H1 (cell line): ENCODE measurements at regions not wholly inside any gene's neighbourhood (a gene's known extent, or its start where the extent isn't known, plus 50 kb on each side); places are given as distances from the start of the nearest gene placed in this dataset.

ENCODE experiments used
- CTCF ChIA-PET: fragments of 300-600 bp; sonication (Branson Sonifier 250); formaldehyde crosslinking; loops from one replicate; lab custom pipeline; 2021; ENCODE audit not compliant: partially characterized antibody; lab: Charles Lee
- POLR2A ChIA-PET: fragments of 300-600 bp; sonication (Branson Sonifier 250); formaldehyde crosslinking; loops from one replicate; lab custom pipeline; 2021; ENCODE audit warnings: inconsistent platforms; ENCODE audit not compliant: partially characterized antibody; lab: Charles Lee
- DNase-seq, 2 experiments: peaks; one replicate each; pipeline versions ENCODE4 v3.0.0 to v3.0.0-alpha.2; 2010 to 2022; ENCODE audit warnings: low spot score in 2 of 2, low read depth in 1 of 2, mixed read lengths in 1 of 2
- FAIRE-seq: peaks from 2 replicates; lab custom pipeline; 2011; peaks lifted over from hg19 to GRCh38; lab: Jason Lieb, UNC
- H2AFZ ChIP-seq: 2 replicates; pipeline ENCODE4 v1.8.1; 2012; ENCODE audit warnings: low read length, inconsistent platforms
- H2AK5ac ChIP-seq: 2 replicates; pipeline ENCODE4 v1.6.1; 2013; ENCODE audit warnings: low read depth, low read length
- H2BK120ac ChIP-seq: replicated peaks from 2 replicates; pipeline ENCODE3; 2013; ENCODE audit warnings: low read depth, low read length, inconsistent platforms
- H2BK12ac ChIP-seq: 2 replicates; pipeline ENCODE4 v1.6.1; 2013; ENCODE audit warnings: low read depth, low read length
- H2BK15ac ChIP-seq: 2 replicates; pipeline ENCODE4 v1.6.1; 2013; ENCODE audit warnings: low read length
- H2BK20ac ChIP-seq: 2 replicates; pipeline ENCODE4 v1.6.1; 2013; ENCODE audit warnings: low read length
- H2BK5ac ChIP-seq: 2 replicates; pipeline ENCODE4 v1.6.1; 2013; ENCODE audit warnings: low read depth, low read length
- H3K14ac ChIP-seq: 2 replicates; pipeline ENCODE4 v1.6.1; 2013; ENCODE audit warnings: inconsistent platforms; ENCODE audit not compliant: insufficient read length
- H3K18ac ChIP-seq: 2 replicates; pipeline ENCODE4 v1.6.1; 2013; ENCODE audit warnings: low read length; ENCODE audit errors: extremely low read depth
- H3K23ac ChIP-seq: 2 replicates; pipeline ENCODE4 v1.6.1; 2013; ENCODE audit warnings: inconsistent platforms; ENCODE audit not compliant: insufficient read length
- H3K23me2 ChIP-seq: 2 replicates; pipeline ENCODE4 v1.6.1; 2013; ENCODE audit warnings: low read depth, low read length
- H3K27ac ChIP-seq: 2 replicates; pipeline ENCODE4 v1.6.1; 2011; ENCODE audit warnings: low read depth, low read length, inconsistent platforms
- H3K27me3 ChIP-seq, 4 experiments: replicated peaks in 1 of 4; 1 replicate in 1 of 4; 2 replicates in 3 of 4; pipeline versions ENCODE4 v1.6.1 to v1.8.1; 2011 to 2013; ENCODE audit warnings: low read length in 3 of 4, mild to moderate bottlenecking in 3 of 4, inconsistent platforms in 2 of 4, mixed read lengths in 2 of 4, moderate library complexity in 1 of 4; ENCODE audit not compliant: control insufficient read depth in 3 of 4, insufficient read depth in 3 of 4; ENCODE audit errors: extremely low read depth in 1 of 4
- H3K36me3 ChIP-seq, 4 experiments: 2 replicates each; pipeline versions ENCODE4 v1.6.1 to v1.8.1; 2011 to 2013; ENCODE audit warnings: mild to moderate bottlenecking in 4 of 4, low read length in 3 of 4, moderate library complexity in 2 of 4, control low read depth in 1 of 4, inconsistent platforms in 1 of 4; ENCODE audit not compliant: insufficient read depth in 4 of 4, control insufficient read depth in 2 of 4
- H3K4ac ChIP-seq: replicated peaks from 2 replicates; pipeline ENCODE3; 2013; ENCODE audit warnings: low read length, low read depth, mixed read lengths, inconsistent platforms; ENCODE audit not compliant: insufficient read length
- H3K4me1 ChIP-seq, 4 experiments: replicated peaks in 1 of 4; 1 replicate in 1 of 4; 2 replicates in 3 of 4; pipeline versions ENCODE4 v1.6.1 to v1.8.1; 2011 to 2013; ENCODE audit warnings: low read length in 3 of 4, inconsistent platforms in 2 of 4, mixed read lengths in 1 of 4; ENCODE audit not compliant: insufficient read depth in 4 of 4, control insufficient read depth in 3 of 4
- H3K4me2 ChIP-seq, 2 experiments: 2 replicates each; pipeline versions ENCODE4 v1.6.1 to v1.8.1; 2011 to 2013; ENCODE audit warnings: low read depth in 2 of 2, low read length in 2 of 2, control low read depth in 1 of 2, inconsistent platforms in 1 of 2, mild to moderate bottlenecking in 1 of 2; ENCODE audit not compliant: insufficient read depth in 1 of 2
- H3K4me3 ChIP-seq, 4 experiments: fragments of 200-600, 300-600 bp in 1 of 4; sonication (generic), shearing (Covaris generic), sonication (Bioruptor Twin) in 1 of 4; 2 replicates each; pipeline versions ENCODE4 v1.5.1 to v1.8.1; 2011 to 2016; ENCODE audit warnings: low read length in 4 of 4, low read depth in 3 of 4, control low read depth in 2 of 4, inconsistent platforms in 2 of 4, mild to moderate bottlenecking in 2 of 4, mixed read lengths in 1 of 4, moderate library complexity in 1 of 4; ENCODE audit not compliant: insufficient read depth in 2 of 4; ENCODE audit errors: extremely low read depth in 1 of 4
- H3K56ac ChIP-seq: replicated peaks from 2 replicates; pipeline ENCODE3; 2013; ENCODE audit warnings: low read depth, mild to moderate bottlenecking, mixed read lengths, low read length, inconsistent platforms; ENCODE audit not compliant: insufficient read length
- H3K79me1 ChIP-seq: 2 replicates; pipeline ENCODE4 v1.6.1; 2013; ENCODE audit warnings: low read depth, low read length, control low read depth
- H3K79me2 ChIP-seq, 2 experiments: 2 replicates each; pipeline versions ENCODE4 v1.6.1 to v1.8.1; 2012 to 2013; ENCODE audit warnings: low read length in 2 of 2, mild to moderate bottlenecking in 2 of 2, inconsistent platforms in 1 of 2; ENCODE audit not compliant: insufficient read depth in 2 of 2, control insufficient read depth in 1 of 2
- H3K9ac ChIP-seq, 4 experiments: replicated peaks in 1 of 4; 1 replicate in 1 of 4; 2 replicates in 3 of 4; pipeline versions ENCODE4 v1.6.1 to v1.8.1; 2011 to 2013; ENCODE audit warnings: low read depth in 3 of 4, low read length in 3 of 4, control low read depth in 2 of 4, mild to moderate bottlenecking in 2 of 4, moderate library complexity in 2 of 4, inconsistent platforms in 1 of 4; ENCODE audit errors: extremely low read depth in 1 of 4
- H3K9me3 ChIP-seq, 2 experiments: 2 replicates each; pipeline versions ENCODE4 v1.6.1 to v1.8.1; 2012 to 2013; ENCODE audit warnings: mild to moderate bottlenecking in 2 of 2, moderate library complexity in 2 of 2, control low read depth in 1 of 2, inconsistent platforms in 1 of 2, low read depth in 1 of 2, low read length in 1 of 2, mixed read lengths in 1 of 2; ENCODE audit not compliant: insufficient read depth in 2 of 2
- H4K20me1 ChIP-seq, 2 experiments: replicated peaks in 1 of 2; 2 replicates each; pipeline versions ENCODE3 to v1.8.1; 2011 to 2013; ENCODE audit warnings: inconsistent platforms in 2 of 2, low read length in 2 of 2, mild to moderate bottlenecking in 1 of 2; ENCODE audit not compliant: insufficient read depth in 2 of 2, control insufficient read depth in 1 of 2
- H4K5ac ChIP-seq: 2 replicates; pipeline ENCODE4 v1.6.1; 2013; ENCODE audit warnings: low read length, low read depth, mixed read lengths, inconsistent platforms; ENCODE audit not compliant: insufficient read length
- H4K8ac ChIP-seq: 2 replicates; pipeline ENCODE4 v1.8.0; 2013; ENCODE audit warnings: mild to moderate bottlenecking, moderate library complexity, low read length, inconsistent platforms; ENCODE audit not compliant: insufficient read depth; ENCODE audit errors: extremely low read depth
- H4K91ac ChIP-seq: replicated peaks from 2 replicates; pipeline ENCODE3; 2013; ENCODE audit warnings: low read length, mixed read lengths, inconsistent platforms; ENCODE audit not compliant: insufficient read length
- BACH1 ChIP-seq: IDR thresholded peaks from 2 replicates; pipeline ENCODE4 v1.6.1; 2012; ENCODE audit warnings: low read length, improper control_type of control experiment
- BCL11A ChIP-seq, 2 experiments: IDR thresholded peaks; one replicate each; pipeline ENCODE4 v1.6.1; 2011; ENCODE audit warnings: low read depth in 2 of 2, low read length in 2 of 2, mild to moderate bottlenecking in 2 of 2
- CEBPB ChIP-seq: IDR thresholded peaks from 2 replicates; pipeline ENCODE4 v1.6.1; 2012; ENCODE audit warnings: low read depth, low read length
- CTBP2 ChIP-seq: IDR thresholded peaks from 2 replicates; pipeline ENCODE4 v1.7.0; 2011; ENCODE audit warnings: borderline replicate concordance, mild to moderate bottlenecking, moderate library complexity, mixed read lengths, low read length; ENCODE audit not compliant: insufficient read depth, insufficient read length
- E2F6 ChIP-seq: IDR thresholded peaks from 2 replicates; pipeline ENCODE4 v1.6.1; 2012; ENCODE audit warnings: inconsistent platforms
- EGR1 ChIP-seq: IDR thresholded peaks from 2 replicates; pipeline ENCODE4 v1.6.1; 2011; ENCODE audit warnings: low read depth, low read length, borderline replicate concordance
- EZH2 ChIP-seq: fragments of 200-600 bp; sonication (generic); IDR thresholded peaks from 2 replicates; pipeline ENCODE4 v1.7.1; 2012; ENCODE audit warnings: low read depth, mild to moderate bottlenecking, moderate library complexity, low read length, inconsistent platforms; ENCODE audit not compliant: severe bottlenecking
- FOSL1 ChIP-seq: IDR thresholded peaks from 2 replicates; pipeline ENCODE4 v1.6.1; 2011; ENCODE audit warnings: mild to moderate bottlenecking, low read depth, low read length, moderate library complexity; ENCODE audit not compliant: insufficient read depth
- GTF2F1 ChIP-seq: IDR thresholded peaks from 2 replicates; pipeline ENCODE4 v1.6.1; 2012; ENCODE audit warnings: low read depth, low read length, improper control_type of control experiment, borderline replicate concordance
- HDAC2 ChIP-seq, 2 experiments: fragments of 300-600 bp in 1 of 2; sonication (generic) in 1 of 2; IDR thresholded peaks; 2 replicates each; pipeline ENCODE4 v1.6.1; 2011 to 2012; ENCODE audit warnings: low read depth in 2 of 2, low read length in 2 of 2, mild to moderate bottlenecking in 2 of 2, moderate library complexity in 2 of 2, borderline replicate concordance in 1 of 2, inconsistent platforms in 1 of 2
- PHF8 ChIP-seq: fragments of 200-600 bp; sonication (generic); conservative IDR thresholded peaks from 2 replicates; pipeline ENCODE4 v1.7.1; 2012; ENCODE audit warnings: low read depth, mild to moderate bottlenecking, inconsistent platforms, low read length, moderate library complexity
- SIX5 ChIP-seq: IDR thresholded peaks from 2 replicates; pipeline ENCODE4 v1.6.1; 2011; ENCODE audit warnings: mild to moderate bottlenecking, low read depth, low read length
- SP1 ChIP-seq: IDR thresholded peaks from 2 replicates; pipeline ENCODE4 v1.6.1; 2011; ENCODE audit warnings: low read depth, low read length
- SP2 ChIP-seq: IDR thresholded peaks from 2 replicates; pipeline ENCODE4 v1.6.1; 2012; ENCODE audit warnings: mild to moderate bottlenecking, low read length, inconsistent platforms
- ZNF274 ChIP-seq: IDR thresholded peaks from 2 replicates; pipeline ENCODE4 v1.7.0; 2012; ENCODE audit warnings: low read length, borderline replicate concordance; ENCODE audit errors: extremely low read depth
- WGBS, 2 experiments: shearing (Covaris generic) in 1 of 2; methylation state at CpG; one replicate each; pipeline versions ENCODE4 v1.1.6 to v1.1.7; 2013 to 2015; ENCODE audit warnings: low lambda C conversion rate in 2 of 2, mixed read lengths in 2 of 2, inconsistent platforms in 1 of 2, low coverage in 1 of 2, missing lambda C conversion rate in 1 of 2; ENCODE audit not compliant: insufficient replicate concordance in 2 of 2, insufficient coverage in 1 of 2, insufficient read length in 1 of 2; ENCODE audit errors: extremely low coverage in 1 of 2, missing lambda C conversion rate in 1 of 2; 5-methylcytosine and 5-hydroxymethylcytosine counted together

- WGBS, 2 experiments: 88% methylated on average over 2 of the region's 3 CpGs; no CpG with 5 or more reads in 1 of the 2 experiments
Measured at GRCh38 chrX:46169808-46170207, 375.4 kb downstream of the ZNF674 start.

More at GRCh38 chrX:46169808-46170207, 375.4 kb downstream of the ZNF674 start:
- Histone ChIP-seq H2BK120ac (no peak overlapping the region), H3K23me2 (no peaks in the 10 kb centered on the region), H2BK20ac (no peak overlapping the region), H3K4me1 (no peaks in the 10 kb centered on the region), H4K20me1 (no peaks in the 10 kb centered on the region), H2BK15ac (no peak overlapping the region), H3K18ac (no peak overlapping the region), H3K27me3 (no peaks in the 10 kb centered on the region), H3K27ac (no peak overlapping the region), H2BK12ac (no peak overlapping the region), H2AFZ (no peak overlapping the region), H3K36me3 (no peaks in the 10 kb centered on the region), H4K91ac (no peak overlapping the region), H3K56ac (no peak overlapping the region), H3K23ac (no peak overlapping the region), H4K5ac (no peak overlapping the region), H2BK5ac (no peak overlapping the region), H3K9ac (no peak overlapping the region), H3K79me2 (no peaks in the 10 kb centered on the region), H3K14ac (no peak overlapping the region), H2AK5ac (no peak overlapping the region), H3K4ac (no peak overlapping the region), H3K4me2 (no peak overlapping the region), H3K9me3 (no peaks in the 10 kb centered on the region), H3K79me1 (no peaks in the 10 kb centered on the region), H4K8ac (no peak overlapping the region), H3K4me3 (no peak overlapping the region)
- ChIA-PET POLR2A (no interaction called here), CTCF (no interaction called here)
- no peak for DNase-seq
- TF ChIP-seq BCL11A (IDR thresholded peaks at IDR 0.05; ENCODE audit: low read depth in 2 of 2, low read length in 2 of 2) (no peak), CTBP2 (no peak), EZH2 (no peak), BACH1 (no peak), EGR1 (no peak), FOSL1 (no peak), ZNF274 (no peak), SP1 (no peak), SP2 (no peak), E2F6 (no peak), PHF8 (no peak), HDAC2 (IDR thresholded peaks at IDR 0.05; ENCODE audit: borderline replicate concordance in 1 of 2, low read depth in 2 of 2, low read length in 2 of 2) (no peak), SIX5 (no peak), CEBPB (no peak), GTF2F1 (no peak)
- FAIRE-seq: no peak
